GM21390 (cell line): ENCODE measurements at regions not wholly inside any gene's neighbourhood (a gene's known extent, or its start where the extent isn't known, plus 50 kb on each side); places are given as distances from the start of the nearest gene placed in this dataset.
"Not testable (repeated sequence)": the region's sequence is repeated elsewhere in the genome, so short reads cannot be mapped to it uniquely, and the experiment has no call there.

Experiments
- ATAC-seq: cut with Tn5 transposase; IDR thresholded peaks from one replicate; pipeline ENCODE4 v1.9.1; 2021; ENCODE audit not compliant: unreplicated experiment

DNA sequence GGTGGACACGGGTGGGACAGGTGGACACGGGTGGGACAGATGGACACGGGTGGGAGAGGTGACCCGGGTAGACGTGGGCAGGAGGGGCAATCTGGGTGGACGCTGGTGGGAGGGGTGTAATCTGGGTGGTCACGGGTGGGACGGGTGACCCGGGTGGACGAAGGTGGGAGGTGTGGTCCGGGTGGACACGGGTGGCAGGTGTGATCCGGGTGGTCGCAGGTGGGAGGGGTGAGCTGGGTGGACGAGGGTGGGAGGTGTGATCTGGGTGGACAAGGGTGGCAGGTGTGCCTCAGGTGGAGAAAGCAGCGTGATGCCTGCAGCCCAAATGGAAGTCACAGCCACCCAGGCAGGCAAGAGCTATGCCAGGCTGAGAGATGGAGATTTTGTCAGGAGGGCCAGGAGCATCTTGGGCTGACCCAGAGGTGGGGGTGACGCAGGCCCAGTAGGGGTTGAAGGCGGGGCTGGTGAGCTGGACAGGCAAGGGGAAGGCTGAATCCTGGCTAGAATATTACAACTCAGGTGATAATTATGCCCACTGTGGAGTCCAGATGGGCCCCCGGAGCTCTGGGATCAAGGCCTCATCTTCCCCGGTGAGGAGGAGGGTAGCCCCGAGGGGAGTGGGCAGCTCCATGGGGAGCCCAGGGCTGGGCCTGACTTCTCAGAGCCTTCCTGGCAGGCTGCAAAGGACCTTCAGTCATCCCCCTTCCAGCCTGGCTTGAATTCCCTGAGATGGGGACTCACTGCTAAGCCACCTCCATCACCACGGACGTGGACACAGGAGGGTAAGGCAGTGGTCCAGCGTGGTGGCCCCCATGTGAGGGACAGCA, 100.0 kb downstream of the ADRA2C start:
- ATAC-seq: no peak

DNA sequence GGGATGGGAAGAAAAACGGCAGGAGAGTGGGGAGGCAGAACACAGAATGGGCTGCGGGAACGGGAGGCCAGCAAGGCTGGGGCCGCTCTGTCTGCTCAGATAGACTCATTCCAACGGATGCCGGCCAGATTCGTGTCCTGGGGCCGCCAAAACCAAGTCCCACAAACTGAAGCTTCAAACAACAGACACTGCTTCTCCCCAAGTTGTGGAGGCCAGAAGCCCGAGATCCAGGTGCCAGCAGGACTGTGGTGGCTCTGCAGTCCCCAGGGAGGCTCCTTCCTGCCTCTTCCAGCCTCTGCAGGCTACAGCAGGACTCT, 100.6 kb downstream of the ADRA2C start:
- ATAC-seq: no peak

DNA sequence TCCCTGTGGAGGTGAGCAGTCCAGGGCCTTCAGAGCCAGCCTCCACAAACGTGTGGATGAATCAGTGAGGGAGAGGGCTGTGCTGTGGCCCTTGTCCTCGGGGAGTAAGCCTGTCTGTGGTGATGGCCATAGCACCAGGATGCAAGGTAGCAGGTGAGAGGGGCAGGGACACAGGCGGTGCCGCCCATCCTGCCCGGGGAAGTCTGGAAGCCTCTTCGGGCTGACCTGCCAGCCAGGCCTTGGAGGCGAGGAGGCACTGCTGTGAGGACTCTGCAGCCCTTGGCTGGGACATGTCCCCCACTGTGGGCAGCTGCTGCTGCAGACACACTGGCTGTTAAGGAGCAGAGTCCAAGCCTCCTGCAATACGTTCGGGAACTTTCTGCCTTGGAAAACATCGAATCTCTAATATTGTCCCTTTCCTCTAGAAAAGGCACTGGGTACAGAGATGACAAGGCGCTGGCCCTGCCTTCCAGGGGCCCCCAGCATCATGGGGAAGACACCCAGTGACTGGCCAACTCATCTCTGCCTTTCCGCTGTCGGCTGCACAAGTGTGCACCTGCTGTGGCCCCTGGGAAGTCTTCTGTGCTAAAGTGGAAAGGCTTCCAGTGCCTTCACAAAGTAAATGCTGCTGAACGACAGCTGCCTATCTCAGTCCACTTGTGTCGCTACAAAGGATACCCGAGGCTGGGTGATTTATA, 101.4 kb downstream of the ADRA2C start:
- ATAC-seq: no peak

DNA sequence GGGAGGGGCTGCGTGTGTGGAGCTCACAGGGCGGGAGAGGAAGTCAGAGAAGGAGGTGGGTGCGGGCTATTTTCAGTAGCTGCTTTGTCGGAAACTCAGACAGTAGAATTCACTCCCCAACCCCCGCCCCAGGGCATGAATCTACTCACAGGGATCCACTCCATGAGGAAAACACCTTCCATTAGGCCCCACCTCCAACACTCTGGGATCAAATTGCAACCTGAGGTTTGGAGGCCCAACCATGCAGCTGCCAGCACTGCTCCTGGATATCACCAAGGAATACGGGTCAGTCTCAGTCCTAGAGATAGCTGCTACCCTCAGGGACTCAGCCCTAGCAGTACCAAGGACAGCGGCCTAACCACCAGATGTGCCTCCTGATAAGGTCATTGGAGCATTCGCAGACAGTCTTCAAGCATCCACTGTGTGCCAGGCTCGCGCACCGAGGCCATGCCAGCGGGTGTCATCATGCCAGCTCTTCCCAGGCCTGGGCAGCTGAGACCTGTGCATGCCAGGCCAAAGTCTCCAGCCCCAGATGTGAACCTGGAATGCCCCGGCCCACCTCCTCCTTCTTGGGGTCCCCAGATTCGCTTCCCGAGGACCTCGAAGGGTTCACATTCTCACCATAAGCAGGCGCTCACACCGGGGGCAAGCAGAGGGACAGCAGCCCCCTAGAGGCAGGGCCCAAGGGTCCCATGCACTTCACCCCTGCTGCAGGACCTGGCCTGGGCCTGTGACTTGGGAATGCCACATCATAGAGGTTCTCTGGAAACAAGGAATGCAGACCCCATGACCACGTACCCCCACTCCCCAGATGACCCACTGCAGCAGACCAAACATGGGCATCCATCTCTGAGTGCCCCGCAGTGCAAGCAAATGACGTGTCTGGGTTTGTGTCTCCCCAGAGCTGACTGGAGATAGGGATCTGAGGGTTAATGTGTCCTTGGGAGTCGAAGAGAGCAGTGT, 102.3 kb downstream of the ADRA2C start:
- no peak for ATAC-seq

DNA sequence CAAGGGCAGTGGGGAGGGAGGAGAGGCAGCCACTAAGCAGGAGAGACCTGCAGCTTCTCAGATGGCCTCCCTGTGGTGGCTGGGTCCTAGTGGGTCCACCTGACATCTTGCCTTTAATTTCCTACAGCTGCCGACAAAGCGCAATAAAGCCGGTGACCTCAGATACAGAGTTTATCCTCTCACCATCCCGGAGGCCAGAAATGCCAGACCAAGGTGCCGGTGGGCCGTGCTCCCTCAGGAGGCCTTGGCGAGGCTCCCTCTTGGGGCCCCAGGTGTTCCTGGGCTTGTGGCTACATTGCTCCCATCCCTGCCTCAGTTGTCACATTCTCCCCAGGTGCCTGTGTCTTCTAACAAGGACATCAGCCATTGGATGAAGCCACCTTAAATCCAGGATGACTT, 103.0 kb downstream of the ADRA2C start:
- no peak for ATAC-seq

DNA sequence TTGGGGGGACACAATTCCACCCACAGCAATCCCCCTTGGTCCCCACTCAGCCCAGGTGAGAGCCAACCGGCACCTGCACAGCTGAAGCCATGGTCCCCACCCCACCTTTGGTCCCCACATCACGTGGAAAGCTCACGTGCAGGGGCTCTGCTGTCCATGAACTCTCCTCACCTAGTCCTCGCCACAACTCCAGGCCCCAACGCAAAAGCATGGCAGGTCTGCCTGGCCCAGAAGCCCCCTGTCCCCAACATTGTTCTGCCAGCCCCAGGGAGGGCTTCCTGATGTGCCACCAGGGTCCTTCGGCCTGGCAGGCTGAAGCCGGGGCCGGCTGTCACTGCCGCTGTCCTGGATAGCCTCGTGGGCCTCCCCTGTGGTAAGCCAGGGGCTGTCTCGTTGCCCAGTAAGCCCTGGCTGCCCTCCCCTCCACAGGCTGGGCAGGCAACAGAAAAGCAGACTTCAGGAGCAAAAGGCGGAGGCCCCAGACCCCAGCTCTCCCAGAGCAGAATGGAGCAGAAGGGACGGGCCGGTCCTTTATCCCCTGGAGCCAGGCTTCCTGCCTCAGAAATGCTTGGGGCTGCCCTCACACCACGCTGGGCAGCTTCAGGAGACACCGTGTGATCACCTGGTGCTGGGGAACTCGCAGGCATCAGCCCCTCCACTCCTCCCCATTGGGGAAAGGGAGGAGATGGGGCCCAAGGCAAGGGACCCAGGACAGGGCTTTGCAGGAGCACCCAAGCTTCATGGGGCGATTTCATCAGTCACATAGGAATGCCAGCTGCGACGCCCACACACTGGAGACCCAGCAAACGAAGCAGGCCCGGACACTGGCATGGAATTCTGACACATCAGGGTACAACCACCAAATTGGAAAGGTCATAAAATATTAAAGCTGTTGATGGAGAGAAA, 103.7 kb downstream of the ADRA2C start:
- ATAC-seq: no peak

DNA sequence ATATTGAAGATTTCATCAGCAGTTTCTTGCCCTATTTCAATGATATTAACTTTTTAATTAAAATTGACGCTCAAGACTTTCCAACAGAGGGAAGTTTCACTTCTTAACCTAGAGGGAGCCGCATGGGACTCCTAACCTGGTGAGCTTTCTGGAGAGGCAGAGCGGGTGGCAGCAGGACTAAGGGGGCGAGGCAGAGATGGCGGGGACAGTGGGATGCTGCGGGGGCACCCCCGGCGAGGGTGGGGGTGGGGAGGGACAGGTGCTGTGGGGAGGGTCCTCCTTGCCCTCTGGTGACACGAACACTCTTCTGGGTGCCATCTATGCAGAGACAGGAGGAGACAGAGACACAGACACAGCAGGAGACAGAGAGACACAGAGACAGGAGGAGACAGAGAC, 104.4 kb downstream of the ADRA2C start:
- ATAC-seq: no peak

DNA sequence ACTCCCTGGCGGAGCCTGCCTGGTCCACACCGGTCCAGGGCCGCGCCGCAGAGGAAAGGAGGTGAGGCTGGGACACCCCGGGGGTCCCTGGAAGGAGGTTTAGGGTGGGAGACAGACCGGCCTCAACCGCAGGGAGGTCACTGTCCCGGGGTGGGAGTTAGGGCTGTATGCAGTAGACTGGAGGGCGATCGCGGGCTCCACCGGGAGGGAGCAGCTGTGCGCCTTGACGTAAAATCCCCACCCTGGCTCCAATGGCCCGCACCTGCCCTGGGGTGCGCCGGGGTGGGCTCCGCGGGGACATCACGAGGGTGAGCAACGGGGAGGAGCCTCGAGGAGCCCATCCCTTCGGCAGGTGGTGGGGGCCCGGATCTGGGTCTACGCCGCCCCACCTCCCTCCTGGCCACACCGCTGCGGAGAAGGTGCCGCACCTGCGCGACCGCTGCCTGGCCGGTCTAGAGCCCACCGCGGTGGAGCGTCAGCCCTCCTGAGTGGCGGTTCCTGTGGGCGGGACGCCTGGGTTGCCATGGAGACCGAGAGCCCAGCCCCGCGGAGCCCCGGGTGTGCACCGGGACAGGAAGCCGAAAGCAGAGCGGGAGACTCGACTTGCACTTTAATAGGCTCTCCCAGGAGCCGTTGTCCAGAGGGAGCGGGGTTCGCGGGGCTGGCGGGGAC, 105.1 kb downstream of the ADRA2C start:
- ATAC-seq: no peak

DNA sequence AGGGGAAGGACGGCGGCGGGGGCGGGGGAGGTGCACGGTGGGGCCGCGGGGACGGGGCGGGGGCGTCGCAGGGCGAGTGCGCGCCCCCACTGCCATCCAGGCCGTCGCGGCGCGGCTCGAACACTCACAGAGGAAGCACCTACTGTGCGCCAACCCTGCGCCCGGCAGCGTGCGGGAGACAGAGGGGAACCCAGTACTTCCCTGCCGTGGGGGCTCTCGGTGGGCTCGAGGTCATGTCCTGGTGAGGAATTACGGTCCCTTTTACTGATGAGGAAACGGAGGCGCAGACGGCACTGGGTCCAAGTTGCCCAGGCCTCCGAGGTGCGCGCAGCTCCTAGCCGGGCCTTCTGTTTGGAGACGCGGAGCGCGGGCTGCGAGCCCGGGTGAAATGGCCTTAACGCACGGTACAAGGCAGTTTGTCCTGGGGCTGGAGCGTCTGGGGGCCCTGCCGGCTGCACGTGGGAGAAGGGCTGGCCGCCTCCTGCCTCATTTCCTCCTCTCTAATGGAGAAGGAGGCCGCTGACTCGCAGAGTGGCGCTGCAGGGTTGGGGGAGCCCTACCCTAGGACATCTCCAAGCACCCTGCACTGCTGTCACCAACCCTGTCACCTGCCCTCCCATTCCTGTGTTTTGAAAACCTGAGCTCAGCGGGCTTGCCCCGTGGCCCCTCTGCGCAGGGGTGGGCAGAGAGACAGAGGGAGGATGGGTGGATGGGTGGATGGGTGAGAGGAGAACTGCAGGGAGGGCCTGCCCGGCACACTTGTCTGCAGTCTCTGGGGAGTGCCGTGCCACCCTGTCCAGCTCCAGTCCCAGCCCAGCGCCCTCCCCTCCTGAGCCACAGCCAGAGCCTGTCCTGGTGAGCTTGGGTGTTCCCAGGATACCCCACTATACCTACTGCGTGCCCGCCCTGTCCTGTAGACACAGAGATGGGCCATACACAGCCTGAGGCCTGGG, 106.0 kb downstream of the ADRA2C start:
- ATAC-seq: no peak

DNA sequence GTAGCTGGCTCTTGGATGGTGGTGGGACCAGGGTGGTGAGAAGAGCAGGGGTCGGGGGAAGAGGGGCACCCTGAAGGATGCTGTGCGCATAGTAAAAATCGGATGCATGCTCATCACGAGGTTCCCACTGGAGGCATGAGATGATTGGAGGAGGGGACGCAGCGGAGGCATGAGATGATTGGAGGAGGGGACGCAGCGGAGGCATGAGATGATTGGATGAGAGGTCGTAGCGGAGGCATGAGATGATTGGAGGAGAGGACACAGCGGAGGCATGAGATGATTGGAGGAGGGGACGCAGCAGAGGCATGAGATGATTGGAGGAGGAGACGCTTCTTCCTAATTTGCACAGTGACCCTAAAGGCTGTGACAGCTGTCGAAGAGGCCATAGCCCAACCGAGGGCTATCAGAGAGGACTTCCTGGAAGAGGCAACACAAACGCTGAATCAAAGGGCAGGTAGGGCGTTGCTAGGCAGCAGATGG, 106.7 kb downstream of the ADRA2C start:
- ATAC-seq: no peak

DNA sequence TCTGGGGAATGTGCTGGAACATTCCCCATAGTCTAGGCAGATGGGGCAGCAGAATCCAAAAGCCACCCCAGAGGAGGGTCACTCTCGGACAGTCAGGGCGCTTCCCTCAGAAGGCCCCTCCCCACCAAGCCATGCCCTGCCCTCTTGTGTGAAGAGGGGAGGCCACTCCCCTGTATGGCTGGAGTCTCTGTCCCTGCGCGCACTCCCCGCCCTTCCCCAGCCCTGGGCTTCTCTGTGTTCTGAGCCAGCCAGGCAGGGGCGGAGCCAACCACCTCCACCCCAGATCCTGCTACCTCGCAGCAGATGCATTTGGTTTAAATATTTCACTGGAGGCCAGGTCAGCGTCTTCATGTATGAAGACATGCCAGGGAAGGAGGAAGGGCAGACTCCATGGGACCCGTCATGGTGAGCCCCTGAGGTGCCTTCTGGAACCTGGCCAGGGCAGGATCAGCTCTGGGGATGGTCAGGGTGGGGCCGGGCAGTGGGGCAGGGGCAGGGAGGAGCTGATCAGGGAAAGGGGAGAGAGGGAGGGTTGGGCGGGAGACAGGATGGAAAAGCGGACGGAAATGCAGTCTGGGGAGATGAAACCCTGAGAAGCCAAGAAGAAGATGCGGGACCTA, 107.3 kb downstream of the ADRA2C start:
- no peak for ATAC-seq

DNA sequence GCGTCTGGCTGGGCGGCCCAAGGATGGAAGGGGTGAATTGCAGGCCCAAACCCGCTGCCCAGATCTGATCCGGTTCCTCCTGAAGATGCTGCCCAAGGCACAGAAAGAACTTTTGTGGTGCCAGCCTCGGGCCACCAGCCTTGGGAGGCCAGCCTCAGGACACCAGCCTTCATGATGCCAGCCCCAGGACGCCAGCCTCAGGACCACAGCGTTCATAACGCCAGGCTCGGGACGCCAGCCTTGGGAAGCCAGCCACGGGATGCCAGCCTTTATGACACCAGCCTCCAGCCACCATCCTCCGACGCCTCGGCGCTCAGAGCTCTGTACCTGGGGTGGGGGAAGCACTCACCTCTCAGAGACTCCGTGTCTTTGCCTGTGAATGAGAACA, 107.8 kb downstream of the ADRA2C start:
- no peak for ATAC-seq

DNA sequence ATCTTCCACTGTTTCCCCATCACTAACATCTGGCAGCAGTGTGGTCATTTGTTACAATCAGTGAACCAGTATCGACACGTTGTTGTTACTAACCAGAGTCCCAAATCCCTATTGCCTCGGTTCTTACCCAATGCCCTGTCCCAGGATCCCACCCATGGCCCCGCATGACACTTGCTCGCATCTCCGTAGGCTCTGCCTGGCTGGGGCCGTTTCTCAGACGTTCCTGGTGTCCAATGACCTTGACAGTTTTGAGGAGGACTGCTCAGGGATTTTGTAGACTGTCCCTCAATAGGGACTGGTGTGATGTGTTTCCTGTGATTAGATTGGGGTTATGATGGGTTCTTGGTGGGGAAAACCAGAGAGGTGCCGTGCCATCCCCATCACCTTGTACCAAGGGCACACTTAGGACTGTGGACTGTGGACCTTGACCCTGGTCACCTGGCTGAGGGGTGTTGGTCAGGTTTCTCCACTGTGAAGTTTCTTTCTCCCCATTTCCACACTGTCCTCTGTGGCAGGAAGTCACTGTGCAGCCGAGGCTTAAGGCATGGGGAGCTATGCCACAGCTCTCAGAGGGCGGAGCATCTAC, 108.4 kb downstream of the ADRA2C start:
- no peak for ATAC-seq

DNA sequence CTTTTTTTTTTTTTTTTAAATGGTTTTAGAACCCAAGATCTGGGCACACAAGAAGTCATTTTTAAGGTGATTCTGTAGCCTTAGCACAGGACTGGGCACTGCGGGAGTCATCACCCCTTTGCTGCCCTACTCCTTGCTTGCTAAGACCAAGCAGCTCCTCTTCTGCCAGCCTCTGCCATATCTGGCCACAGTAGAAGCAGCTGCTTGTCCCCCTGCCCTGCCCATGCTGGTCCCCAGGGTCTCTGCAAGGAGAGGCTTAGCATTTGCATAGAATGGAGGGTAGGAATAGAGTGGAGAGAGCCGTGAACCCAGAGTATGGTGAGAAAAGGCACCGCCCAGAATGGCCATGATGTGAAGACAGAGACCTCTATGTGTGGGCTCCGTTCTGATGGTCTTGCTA, 109.3 kb downstream of the ADRA2C start:
- ATAC-seq: no peak

DNA sequence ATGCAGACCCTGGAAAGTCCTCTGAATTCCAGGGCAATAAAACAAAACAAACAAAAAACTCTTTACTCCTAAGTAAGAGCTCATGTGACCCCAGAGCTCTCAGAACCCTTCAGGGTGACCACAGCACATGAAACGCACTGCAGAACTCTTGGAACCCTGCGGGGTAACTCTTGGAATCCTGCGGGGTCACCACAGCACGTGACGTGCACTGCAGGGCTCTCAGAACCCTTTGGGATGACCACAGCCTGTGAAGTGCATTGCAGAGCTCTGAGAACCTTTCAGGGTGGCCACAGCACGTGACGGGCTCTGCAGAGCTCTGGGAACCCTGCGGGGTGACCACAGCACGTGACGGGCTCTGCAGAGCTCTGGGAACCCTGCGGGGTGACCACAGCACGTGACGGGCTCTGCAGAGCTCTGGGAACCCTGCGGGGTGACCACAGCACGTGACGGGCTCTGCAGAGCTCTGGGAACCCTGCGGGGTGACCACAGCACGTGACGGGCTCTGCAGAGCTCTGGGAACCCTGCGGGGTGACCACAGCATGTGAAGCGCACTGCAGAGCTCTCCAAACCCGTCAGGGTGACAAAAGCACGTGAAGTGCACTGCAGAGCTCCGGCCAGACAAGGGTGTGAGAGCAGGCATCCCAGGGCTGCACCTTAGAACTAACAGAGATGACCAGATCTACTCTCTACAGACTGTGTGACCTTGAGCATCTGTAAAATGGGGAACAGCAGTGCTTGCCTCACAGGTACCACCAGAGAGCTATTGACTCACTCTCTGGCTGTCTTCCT, 110.1 kb downstream of the ADRA2C start:
- not testable (repeated sequence) for ATAC-seq

DNA sequence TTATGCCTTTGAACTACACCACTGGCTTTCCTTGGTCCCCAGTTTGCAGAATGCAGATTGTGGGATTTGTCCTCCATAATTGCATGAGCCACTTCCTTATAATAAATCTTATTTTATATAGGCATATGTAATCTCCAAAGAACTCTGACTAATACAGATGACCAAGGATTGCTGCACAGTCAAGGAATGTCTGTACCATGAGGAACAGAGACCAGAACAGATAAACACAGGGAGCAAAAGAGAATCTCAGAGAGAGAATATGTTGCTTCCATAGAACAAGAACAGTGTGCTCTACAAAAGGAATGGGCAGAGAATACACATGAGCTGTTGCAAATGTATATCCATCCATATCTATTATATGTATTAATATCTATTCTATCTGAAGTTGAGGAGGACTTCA, 111.1 kb downstream of the ADRA2C start:
- no peak for ATAC-seq

DNA sequence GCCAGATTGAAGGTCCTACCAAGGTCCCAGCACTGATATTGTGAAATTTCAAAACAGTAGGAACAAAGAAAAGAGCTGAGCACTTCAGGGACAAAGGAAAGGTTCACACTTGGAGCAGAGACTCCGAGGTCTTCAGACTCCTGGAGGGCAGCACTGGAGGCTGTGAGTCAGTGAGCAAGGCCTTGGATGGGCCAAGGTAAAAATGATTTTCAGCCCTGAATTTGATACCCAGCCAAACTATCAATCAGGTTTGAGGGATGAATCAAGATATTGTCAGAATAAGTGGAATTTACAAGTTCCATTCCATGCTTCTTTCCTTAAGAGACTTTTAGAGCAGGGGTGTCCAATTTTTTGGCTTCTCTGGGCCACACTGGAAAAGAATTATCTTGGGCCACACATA, 111.7 kb downstream of the ADRA2C start:
- no peak for ATAC-seq
